Mesodermal cell (in vitro differentiated cells): ENCODE measurements at regions not wholly inside any gene's neighbourhood (a gene's known extent, or its start where the extent isn't known, plus 50 kb on each side); places are given as distances from the start of the nearest gene placed in this dataset.

ENCODE experiments used
- H3K27ac ChIP-seq: 2 replicates; pipeline ENCODE4 v1.7.0; 2013; ENCODE audit warnings: mild to moderate bottlenecking, low read depth, low read length, moderate library complexity; ENCODE audit not compliant: severe bottlenecking
- H3K36me3 ChIP-seq: 2 replicates; pipeline ENCODE4 v1.7.1; 2013; ENCODE audit warnings: mild to moderate bottlenecking, low read length, moderate library complexity; ENCODE audit not compliant: control insufficient read depth, insufficient read depth
- H3K4me1 ChIP-seq: one replicate; pipeline ENCODE4 v1.7.1; 2013; ENCODE audit warnings: mild to moderate bottlenecking, low read length; ENCODE audit not compliant: insufficient read depth, control insufficient read depth, poor library complexity, severe bottlenecking
- H3K4me3 ChIP-seq: 2 replicates; pipeline ENCODE4 v1.7.0; 2013; ENCODE audit warnings: low read length, control low read depth, mild to moderate bottlenecking; ENCODE audit not compliant: insufficient read depth, poor library complexity, severe bottlenecking; ENCODE audit errors: extremely low read depth
- H3K9me3 ChIP-seq: 2 replicates; pipeline ENCODE4 v1.7.1; 2013; ENCODE audit warnings: mild to moderate bottlenecking, low read length, moderate library complexity; ENCODE audit not compliant: control insufficient read depth
- WGBS, 2 experiments: methylation state at CpG; one replicate each; pipeline ENCODE4 v1.1.5; 2013; ENCODE audit warnings: missing lambda C conversion rate in 2 of 2; ENCODE audit not compliant: insufficient coverage in 2 of 2; 5-methylcytosine and 5-hydroxymethylcytosine counted together

DNA sequence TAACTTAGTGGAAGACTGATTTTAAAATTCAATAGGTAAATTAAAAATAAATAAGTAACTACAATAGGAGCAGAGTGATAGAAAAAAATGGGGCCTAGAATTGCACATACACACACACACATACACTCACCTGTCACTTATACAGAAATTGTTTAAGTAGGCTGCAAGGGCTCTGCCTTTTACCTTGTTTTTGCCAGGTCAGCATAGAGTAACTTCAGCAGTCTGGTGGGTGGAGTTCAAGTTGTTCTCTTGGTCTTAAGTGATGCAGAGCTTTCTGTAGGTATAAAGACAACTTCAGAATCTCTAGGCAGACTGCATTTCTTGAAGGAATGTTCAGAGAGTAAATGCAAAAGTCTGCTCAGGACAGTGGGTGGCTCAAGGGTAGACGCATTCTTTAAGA lies 457.0 kb downstream of the INHBA start:
- Histone ChIP-seq H3K4me1 (peaks cover 8% of the 10 kb centered on the region), H3K36me3 (no peaks in the 10 kb centered on the region), H3K27ac (no peak overlapping the region), H3K9me3 (peaks cover 6% of the 10 kb centered on the region), H3K4me3 (no peak overlapping the region)
- no CpG with 5 or more reads among the region's 1 CpG for WGBS, 2 experiments

- 43 to 53% methylated on average over 2 to 3 of the region's 4 CpGs for WGBS, 2 experiments
- peaks cover 14% of the 10 kb centered on the region for H3K4me1 ChIP-seq
- no peak overlapping the region for H3K4me3 ChIP-seq
- H3K9me3 ChIP-seq = no peaks in the 10 kb centered on the region
- no peak overlapping the region for H3K27ac ChIP-seq
- H3K36me3 ChIP-seq = no peaks in the 10 kb centered on the region
Observed at GRCh38 chr7:41244246-41244645, 458.6 kb downstream of the INHBA start.

DNA sequence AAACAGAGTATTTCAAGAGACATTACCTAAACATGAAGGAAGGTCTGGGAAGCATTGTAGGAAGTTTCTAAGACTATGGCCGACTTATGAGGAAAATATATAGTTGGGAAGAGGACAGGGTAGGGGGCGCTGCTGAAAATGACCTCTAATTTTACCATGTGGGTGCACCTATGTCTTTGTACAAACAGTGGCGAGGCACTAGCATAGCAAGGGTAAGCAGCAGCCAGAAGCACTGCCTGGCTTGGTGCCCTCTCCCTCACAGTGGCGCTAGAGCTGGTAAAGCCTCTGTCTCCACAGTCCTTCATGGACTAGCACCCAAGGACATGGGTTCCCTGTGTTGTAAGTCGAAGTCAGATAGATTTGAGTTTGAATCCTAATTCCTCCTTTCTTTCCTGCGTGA lies 461.2 kb downstream of the INHBA start:
- H3K36me3 ChIP-seq = no peaks in the 10 kb centered on the region
- WGBS, 2 experiments = 89 to 90% methylated on average over 2 to 4 of the region's 6 CpGs

DNA sequence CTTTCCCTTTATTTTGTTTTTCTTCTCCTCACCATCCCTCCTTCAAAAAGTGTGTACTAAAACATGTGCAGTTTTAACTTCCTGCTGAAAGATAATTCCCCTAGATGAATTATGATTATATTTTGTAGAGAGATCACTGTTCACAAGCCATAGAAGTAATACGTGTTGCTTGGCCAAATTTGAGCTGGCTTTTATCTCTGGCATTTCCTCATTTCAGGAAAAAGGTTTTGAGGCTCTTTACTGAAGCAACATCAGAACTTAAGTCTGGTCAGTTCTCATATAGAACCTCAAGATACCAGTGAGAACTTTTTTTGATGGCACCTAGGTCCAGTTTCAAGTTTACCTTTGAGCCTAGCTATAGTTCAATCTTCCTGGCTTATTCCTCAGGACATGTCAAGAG lies 463.3 kb downstream of the INHBA start:
- WGBS, 2 experiments = 80 to 100% methylated on average over 1 of the region's 1 CpG
- Histone ChIP-seq H3K36me3 (no peaks in the 10 kb centered on the region), H3K4me3 (no peak overlapping the region), H3K27ac (no peak overlapping the region), H3K4me1 (peaks cover 19% of the 10 kb centered on the region), H3K9me3 (no peaks in the 10 kb centered on the region)

More for the DNA sequence above, 461.2 kb downstream of the INHBA start:
- no peaks in the 10 kb centered on the region for H3K9me3 ChIP-seq
- peaks cover 20% of the 10 kb centered on the region for H3K4me1 ChIP-seq
- no peak overlapping the region for H3K4me3 ChIP-seq
- no peak overlapping the region for H3K27ac ChIP-seq

DNA sequence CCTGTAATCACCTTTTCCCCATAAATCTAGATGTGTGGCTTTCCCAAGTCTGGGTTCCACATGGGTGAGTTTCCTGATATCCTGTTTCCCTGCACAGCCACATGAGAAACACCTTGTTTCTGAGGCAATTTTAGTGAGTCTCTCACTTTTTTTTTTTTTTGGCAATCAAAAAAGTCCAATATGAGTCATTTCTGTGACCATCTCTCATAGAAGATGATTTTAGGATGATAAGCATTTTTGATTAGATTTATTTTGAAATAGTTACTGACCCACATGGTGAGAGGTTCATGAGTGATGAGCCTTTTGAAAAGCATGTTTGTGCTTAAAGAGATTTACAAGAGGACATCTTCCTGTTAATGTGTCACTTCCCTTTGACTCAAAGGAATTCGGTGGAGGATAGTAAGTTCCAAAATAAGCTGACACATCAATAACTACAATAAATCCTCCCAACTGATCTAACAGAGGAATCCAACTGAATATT lies 464.0 kb downstream of the INHBA start:
- Histone ChIP-seq H3K9me3 (no peaks in the 10 kb centered on the region), H3K4me3 (no peak overlapping the region), H3K27ac (no peak overlapping the region), H3K4me1 (peaks cover 12% of the 10 kb centered on the region), H3K36me3 (no peaks in the 10 kb centered on the region)
- WGBS, 2 experiments = 80% methylated on average over 1 of the region's 1 CpG; no CpG with 5 or more reads in 1 of the 2 experiments

DNA sequence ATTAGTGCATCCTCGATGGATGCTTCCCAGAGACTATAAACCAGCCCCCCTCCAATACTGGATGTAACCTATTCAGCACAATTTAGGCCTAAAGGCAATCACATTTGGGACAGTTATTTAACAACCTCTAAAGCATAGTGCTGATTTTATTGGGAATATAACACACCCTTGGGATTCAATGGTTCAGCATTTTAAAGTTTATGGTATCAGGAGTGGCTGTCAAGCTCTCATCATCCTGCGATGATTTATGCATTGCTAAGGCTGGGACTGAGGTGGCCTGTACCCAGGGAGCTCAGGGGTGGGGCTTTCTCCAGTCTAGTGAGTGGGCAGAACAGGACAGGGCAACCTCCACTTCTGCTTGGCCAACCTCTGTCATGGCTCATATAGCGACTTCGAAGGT lies 464.9 kb downstream of the INHBA start:
- no peak overlapping the region for H3K4me3 ChIP-seq
- H3K4me1 ChIP-seq = peaks cover 12% of the 10 kb centered on the region
- WGBS, 2 experiments = 71 to 90% methylated on average over 1 to 2 of the region's 4 CpGs

GRCh38 chr7:41232086-41232485 lies 470.8 kb downstream of the INHBA start:
- H3K4me3 ChIP-seq = no peak overlapping the region
- no peak overlapping the region for H3K27ac ChIP-seq
- H3K36me3 ChIP-seq = no peaks in the 10 kb centered on the region
- peaks cover 18% of the 10 kb centered on the region for H3K9me3 ChIP-seq
- WGBS, 2 experiments = 82 to 83% methylated on average over 2 of the region's 2 CpGs
- H3K4me1 ChIP-seq = no peaks in the 10 kb centered on the region

More for the DNA sequence above, 464.9 kb downstream of the INHBA start:
- Histone ChIP-seq H3K27ac (no peak overlapping the region), H3K9me3 (no peaks in the 10 kb centered on the region), H3K36me3 (no peaks in the 10 kb centered on the region)

DNA sequence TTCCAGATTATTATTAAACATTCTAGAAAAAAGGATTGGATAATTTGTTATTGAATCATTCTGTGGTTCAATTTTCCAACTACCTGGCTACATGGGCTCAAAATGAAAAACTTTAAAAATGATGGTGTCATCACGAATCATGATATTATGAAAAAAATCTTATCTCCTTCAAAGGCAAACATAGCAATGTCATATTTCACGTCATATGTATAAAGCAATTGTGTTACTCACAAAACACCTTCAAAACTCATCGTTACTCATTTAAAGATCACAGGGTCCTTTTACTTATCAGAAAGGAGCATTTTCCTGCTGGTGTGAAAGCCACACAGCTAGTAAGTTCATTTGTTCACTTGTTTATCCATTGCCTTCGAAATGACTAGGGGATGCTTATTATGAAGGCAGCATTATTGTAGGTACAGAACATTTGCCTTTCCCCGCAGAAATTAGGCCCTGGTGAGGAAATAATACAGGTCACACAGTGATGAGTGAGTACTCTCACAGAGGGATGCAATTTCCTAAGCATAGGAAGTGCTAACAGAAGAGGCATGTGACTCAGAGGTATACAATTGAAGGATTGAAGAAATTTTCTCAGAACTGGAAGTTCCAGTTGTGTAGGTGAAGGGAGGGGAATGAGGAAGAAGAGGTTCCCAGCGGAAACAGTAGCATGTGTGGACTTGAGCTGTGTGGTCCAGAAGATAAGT lies 478.7 kb downstream of the INHBA start:
- Histone ChIP-seq H3K9me3 (peaks cover 5% of the 10 kb centered on the region), H3K36me3 (no peaks in the 10 kb centered on the region), H3K27ac (no peak overlapping the region), H3K4me3 (no peak overlapping the region), H3K4me1 (peaks cover 6% of the 10 kb centered on the region)
- WGBS, 2 experiments = 92% methylated on average over 5 of the region's 6 CpGs

DNA sequence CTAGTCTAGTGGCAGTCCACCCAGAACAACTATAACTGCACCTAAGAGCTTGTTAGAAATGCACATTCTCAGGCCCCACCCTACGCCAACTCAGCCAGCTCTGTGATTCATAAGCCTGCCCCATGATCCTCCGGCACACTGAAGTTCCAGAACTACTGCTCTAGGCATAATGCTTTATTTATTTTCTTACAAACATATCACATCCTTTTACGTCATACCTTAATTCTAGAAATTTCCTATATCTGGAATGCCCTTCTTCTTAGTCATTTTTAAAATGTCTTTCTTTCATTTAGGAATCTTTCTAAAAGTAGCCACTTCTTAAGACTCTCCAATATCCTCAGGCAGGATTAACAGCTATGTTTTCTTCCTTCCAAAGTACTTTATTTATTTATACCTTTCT lies 480.1 kb downstream of the INHBA start:
- H3K36me3 ChIP-seq = no peaks in the 10 kb centered on the region
- no peak overlapping the region for H3K27ac ChIP-seq
- no peaks in the 10 kb centered on the region for H3K9me3 ChIP-seq
- no peak overlapping the region for H3K4me3 ChIP-seq
- H3K4me1 ChIP-seq = peaks cover 6% of the 10 kb centered on the region
- 88 to 97% methylated on average over 3 of the region's 3 CpGs for WGBS, 2 experiments

GRCh38 chr7:41220266-41220665 lies 482.6 kb downstream of the INHBA start:
- no peak overlapping the region for H3K4me3 ChIP-seq
- peaks cover 6% of the 10 kb centered on the region for H3K4me1 ChIP-seq
- no peaks in the 10 kb centered on the region for H3K9me3 ChIP-seq
- no peak overlapping the region for H3K27ac ChIP-seq
- no peaks in the 10 kb centered on the region for H3K36me3 ChIP-seq
- 50 to 100% methylated on average over 1 of the region's 1 CpG for WGBS, 2 experiments

DNA sequence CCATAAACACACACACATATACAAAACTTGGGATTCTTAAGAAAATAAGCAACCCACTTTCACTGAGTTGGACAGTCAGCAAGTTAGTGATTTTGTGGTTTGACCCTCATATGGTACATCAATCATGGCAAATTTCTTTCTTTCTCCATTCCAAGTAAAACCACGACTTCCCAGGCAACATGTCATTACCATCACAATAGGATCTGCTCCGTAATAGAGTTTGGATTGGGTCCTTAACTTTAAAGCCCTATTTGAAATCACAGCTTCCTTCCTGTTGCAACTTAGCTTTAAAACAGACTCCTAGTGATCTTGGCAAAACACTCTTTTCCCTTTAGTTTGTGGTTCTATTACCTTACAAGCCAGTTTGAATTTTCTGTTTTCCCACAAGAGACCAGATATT lies 483.6 kb downstream of the INHBA start:
- Histone ChIP-seq H3K9me3 (no peaks in the 10 kb centered on the region), H3K27ac (no peak overlapping the region), H3K4me1 (peaks cover 2% of the 10 kb centered on the region), H3K36me3 (no peaks in the 10 kb centered on the region), H3K4me3 (no peak overlapping the region)
- WGBS, 2 experiments = 10 to 13% methylated on average over 2 of the region's 2 CpGs
